Psoas muscle (tissue), 7 donors: ENCODE measurements at regions not wholly inside any gene's neighbourhood (a gene's known extent, or its start where the extent isn't known, plus 50 kb on each side); places are given as distances from the start of the nearest gene placed in this dataset.

Source experiments
- ATAC-seq, 4 donors: fragments of 200-7000 bp; cut with Tn5 transposase; one replicate each; pipeline ENCODE4 v1.9.1; 2020; ENCODE audit warnings: moderate library complexity in 3 of 4, mild to moderate bottlenecking in 2 of 4
- DNase-seq, 2 donors: peaks; one replicate each; pipeline ENCODE4 v3.0.0-alpha.2; 2020
- H3K27ac ChIP-seq: fragments of 200-600 bp; one replicate; pipeline ENCODE4 v1.8.0; 2022
- H3K27me3 ChIP-seq, 3 donors: fragments of 200-600 bp in 1 of 3; one replicate each; pipeline versions ENCODE4 v1.6.1 to v1.8.0; 2013 to 2022; ENCODE audit warnings: low read length in 2 of 3, mild to moderate bottlenecking in 2 of 3, moderate library complexity in 1 of 3; ENCODE audit not compliant: insufficient read depth in 3 of 3
- H3K36me3 ChIP-seq, 2 donors: fragments of 200-600 bp in 1 of 2; one replicate each; pipeline versions ENCODE4 v1.6.1 to v1.8.0; 2013 to 2022; ENCODE audit warnings: low read depth in 1 of 2, mild to moderate bottlenecking in 1 of 2, moderate library complexity in 1 of 2; ENCODE audit not compliant: insufficient read depth in 1 of 2
- H3K4me1 ChIP-seq: fragments of 200-600 bp; one replicate; pipeline ENCODE4 v1.8.0; 2022
- H3K4me3 ChIP-seq: fragments of 200-600 bp; one replicate; pipeline ENCODE4 v1.8.0; 2022; ENCODE audit warnings: mild to moderate bottlenecking
- H3K9me3 ChIP-seq: fragments of 200-600 bp; one replicate; pipeline ENCODE4 v1.8.0; 2022
- CTCF ChIP-seq: fragments of 200-600 bp; IDR thresholded peaks from one replicate; pipeline ENCODE4 v1.8.0; 2022; ENCODE audit warnings: antibody characterized with exemption
- WGBS, 3 donors: extraction: QIAGEN DNeasy Blood & Tissue Kit; methylation state at CpG; one replicate each; pipeline versions ENCODE4 v1.1.6 to v1.1.7; 2013; 5-methylcytosine and 5-hydroxymethylcytosine counted together
- intact Hi-C, 2 donors: fragments of 100-400 bp; cut with DNase I; formaldehyde crosslinking; loops; one replicate each; pipeline versions ENCODE4 v1.11.0 to v1.14.2; 2022
- donor health status: healthy with polysubstance abuse.
- donor health status: DM: no; HTN: no; CAD: no; lungs with moderate emphysema.
- donor health status: Bipolar disorder and iron deficiency.
- donor health status: healthy.
- donor health status: DM: yes; HTN: yes; CAD: no.
- donor health status: DM: no; HTN: no; CAD: no.
- donor health status: DM: yes; HTN: yes; CAD: no.

- DNase-seq (no peak), ATAC-seq (no peak)
- TF ChIP-seq CTCF = no peak
- H3K27me3 ChIP-seq = no peaks in the 10 kb centered on the region
- H3K36me3 ChIP-seq = no peaks in the 10 kb centered on the region
- no peak overlapping the region for H3K27ac ChIP-seq
- no peaks in the 10 kb centered on the region for H3K9me3 ChIP-seq
- no peak overlapping the region for H3K4me3 ChIP-seq
- H3K4me1 ChIP-seq = no peaks in the 10 kb centered on the region
- 49 to 77% (median 52%) methylated on average over 4 of the region's 4 CpGs for WGBS, 3 donors
- intact Hi-C loops = no loop called here
Observed at GRCh38 chr6:164246082-164246481, 831.6 kb downstream of the QKI start.

GRCh38 chr6:164243949-164244348, 829.4 kb downstream of the QKI start:
- no peak for TF ChIP-seq CTCF
- no peak for DNase-seq
- WGBS, 3 donors = 95 to 97% (median 96%) methylated on average over 9 of the region's 9 CpGs
- Histone ChIP-seq H3K9me3 (no peaks in the 10 kb centered on the region), H3K4me1 (no peaks in the 10 kb centered on the region), H3K4me3 (no peak overlapping the region), H3K27ac (no peak overlapping the region), H3K27me3 (no peaks in the 10 kb centered on the region), H3K36me3 (no peaks in the 10 kb centered on the region)
- ATAC-seq = no peak
- intact Hi-C loops = no loop called here

GRCh38 chr6:164243012-164243610, 828.6 kb downstream of the QKI start:
- TF ChIP-seq CTCF = no peak
- ATAC-seq (no peak), DNase-seq (no peak)
- Histone ChIP-seq H3K9me3 (no peaks in the 10 kb centered on the region), H3K27me3 (no peaks in the 10 kb centered on the region), H3K4me1 (no peaks in the 10 kb centered on the region), H3K36me3 (no peaks in the 10 kb centered on the region), H3K4me3 (no peak overlapping the region), H3K27ac (no peak overlapping the region)
- WGBS, 3 donors = 65 to 75% (median 72%) methylated on average over 6 of the region's 6 CpGs
- intact Hi-C loops = no loop called here

- Histone ChIP-seq H3K4me1 (no peaks in the 10 kb centered on the region), H3K36me3 (no peaks in the 10 kb centered on the region), H3K9me3 (no peaks in the 10 kb centered on the region), H3K27me3 (no peaks in the 10 kb centered on the region), H3K27ac (no peak overlapping the region), H3K4me3 (no peak overlapping the region)
- intact Hi-C loops = no loop called here
- no peak for TF ChIP-seq CTCF
- no peak for DNase-seq
- ATAC-seq = no peak
- WGBS, 3 donors = 75 to 83% (median 83%) methylated on average over 9 of the region's 9 CpGs
Observed at GRCh38 chr6:164230804-164231203, 816.3 kb downstream of the QKI start.

- no peak overlapping the region for H3K27ac ChIP-seq
- H3K36me3 ChIP-seq = no peaks in the 10 kb centered on the region
- intact Hi-C loops = no loop called here
- no peak overlapping the region for H3K4me3 ChIP-seq
- no peak for TF ChIP-seq CTCF
- DNase-seq (no peak), ATAC-seq (no peak)
- H3K27me3 ChIP-seq = no peaks in the 10 kb centered on the region
- H3K9me3 ChIP-seq = no peaks in the 10 kb centered on the region
- 70 to 80% (median 71%) methylated on average over 6 of the region's 6 CpGs for WGBS, 3 donors
- H3K4me1 ChIP-seq = no peaks in the 10 kb centered on the region
Observed at GRCh38 chr6:164230259-164230658, 815.7 kb downstream of the QKI start.
